GM18502 (cell line): ENCODE measurements at regions not wholly inside any gene's neighbourhood (a gene's known extent, or its start where the extent isn't known, plus 50 kb on each side); places are given as distances from the start of the nearest gene placed in this dataset.

Experiments
- ATAC-seq: cut with Tn5 transposase; IDR thresholded peaks from one replicate; pipeline ENCODE4 v1.9.1; 2021; ENCODE audit warnings: mild to moderate bottlenecking; ENCODE audit not compliant: unreplicated experiment, poor library complexity

GRCh38 chr7:54701982-54702381, 57.0 kb downstream of the SEC61G start:
- ATAC-seq = no peak

GRCh38 chr7:54699715-54700114, 59.3 kb downstream of the SEC61G start:
- ATAC-seq = no peak

- no peak for ATAC-seq
These were observed 61.3 kb downstream of the SEC61G start for GRCh38 chr7:54697659-54698186.

- ATAC-seq = no peak
These were observed 68.1 kb downstream of the SEC61G start for GRCh38 chr7:54690892-54691291.

- ATAC-seq = no peak
These were observed 69.0 kb downstream of the SEC61G start for GRCh38 chr7:54690050-54690443.

- no peak for ATAC-seq
These were observed 69.5 kb downstream of the SEC61G start for GRCh38 chr7:54689394-54690049.

GRCh38 chr7:54687462-54688212, 71.4 kb downstream of the SEC61G start:
- no peak for ATAC-seq

- no peak for ATAC-seq
These were observed 78.5 kb downstream of the SEC61G start for GRCh38 chr7:54680377-54681005.

GRCh38 chr7:54679490-54679817, 79.6 kb downstream of the SEC61G start:
- no peak for ATAC-seq

GRCh38 chr7:54678763-54679489, 80.1 kb downstream of the SEC61G start:
- no peak for ATAC-seq

GRCh38 chr7:54674891-54675290, 84.1 kb downstream of the SEC61G start:
- no peak for ATAC-seq

- ATAC-seq = no peak
These were observed 86.5 kb downstream of the SEC61G start for GRCh38 chr7:54672519-54672918.

GRCh38 chr7:54664235-54665228, 94.5 kb downstream of the SEC61G start:
- peak; percentile 89 for ATAC-seq

GRCh38 chr7:54663603-54664234, 95.3 kb downstream of the SEC61G start:
- peak; percentile 17 for ATAC-seq

- ATAC-seq = no peak
These were observed 95.8 kb downstream of the SEC61G start for GRCh38 chr7:54663186-54663585.

GRCh38 chr7:54662701-54663100, 96.3 kb downstream of the SEC61G start:
- no peak for ATAC-seq

- ATAC-seq = no peak
These were observed 105.1 kb downstream of the SEC61G start for GRCh38 chr7:54653905-54654304.

- no peak for ATAC-seq
These were observed 100.9 kb downstream of the VSTM2A start for GRCh38 chr7:54643064-54643463.
